ENCODE measurements at regions not wholly inside any gene's neighbourhood (a gene's known extent, or its start where the extent isn't known, plus 50 kb on each side); places are given as distances from the start of the nearest gene placed in this dataset.
"Not testable (repeated sequence)": the region's sequence is repeated elsewhere in the genome, so short reads cannot be mapped to it uniquely, and the experiment has no call there.

GRCh38 chr11:88061111-88061510 is 114.1 kb downstream of the RAB38 start:
- no peak for DNase-seq (ENCODE audit: low spot score)

- no peak for DNase-seq (ENCODE audit: low spot score)
Measured at GRCh38 chr11:88059326-88059725, 115.9 kb downstream of the RAB38 start.

- DNase-seq (ENCODE audit: low spot score) = no peak
Measured at GRCh38 chr11:88051396-88051795, 123.8 kb downstream of the RAB38 start.

GRCh38 chr11:88050247-88050646 is 125.0 kb downstream of the RAB38 start:
- DNase-seq (ENCODE audit: low spot score) = no peak

- DNase-seq (ENCODE audit: low spot score) = not testable (repeated sequence)
Measured at GRCh38 chr11:88045288-88045687, 130.0 kb downstream of the RAB38 start.

- DNase-seq (ENCODE audit: low spot score) = not testable (repeated sequence)
Measured at GRCh38 chr11:88044658-88045057, 130.6 kb downstream of the RAB38 start.

- DNase-seq (ENCODE audit: low spot score) = no peak
Measured at GRCh38 chr11:88043149-88043548, 132.1 kb downstream of the RAB38 start.

GRCh38 chr11:88042647-88043046 is 132.6 kb downstream of the RAB38 start:
- DNase-seq (ENCODE audit: low spot score) = no peak

- no peak for DNase-seq (ENCODE audit: low spot score)
Measured at GRCh38 chr11:88042238-88042637, 133.0 kb downstream of the RAB38 start.

- no peak for DNase-seq (ENCODE audit: low spot score)
Measured at GRCh38 chr11:88041679-88042078, 133.6 kb downstream of the RAB38 start.

- no peak for DNase-seq (ENCODE audit: low spot score)
Measured at GRCh38 chr11:88040148-88040496, 135.1 kb downstream of the RAB38 start.

- no peak for DNase-seq (ENCODE audit: low spot score)
Measured at GRCh38 chr11:88039476-88040147, 135.6 kb downstream of the RAB38 start.

- DNase-seq (ENCODE audit: low spot score) = no peak
Measured at GRCh38 chr11:88038063-88038462, 137.2 kb downstream of the RAB38 start.

GRCh38 chr11:88036701-88037100 is 138.5 kb downstream of the RAB38 start:
- DNase-seq (ENCODE audit: low spot score) = no peak

- DNase-seq (ENCODE audit: low spot score) = no peak
Measured at GRCh38 chr11:88035271-88035670, 140.0 kb downstream of the RAB38 start.

- DNase-seq (ENCODE audit: low spot score) = no peak
Measured at GRCh38 chr11:88017666-88018065, 157.6 kb downstream of the RAB38 start.

- peak; percentile 80 for DNase-seq (ENCODE audit: low spot score)
Measured at GRCh38 chr11:88016392-88017170, 158.7 kb downstream of the RAB38 start.

- DNase-seq (ENCODE audit: low spot score) = no peak
Measured at GRCh38 chr11:88015170-88015569, 160.1 kb downstream of the RAB38 start.

GRCh38 chr11:88013508-88014065 is 161.7 kb downstream of the RAB38 start:
- DNase-seq (ENCODE audit: low spot score) = no peak

- no peak for DNase-seq (ENCODE audit: low spot score)
Measured at GRCh38 chr11:88012456-88012855, 162.8 kb downstream of the RAB38 start.

GRCh38 chr11:87976009-87976408 is 199.2 kb downstream of the RAB38 start:
- DNase-seq (ENCODE audit: low spot score) = no peak

- no peak for DNase-seq (ENCODE audit: low spot score)
Measured at GRCh38 chr11:87974797-87975196, 200.4 kb downstream of the RAB38 start.

- DNase-seq (ENCODE audit: low spot score) = no peak
Measured at GRCh38 chr11:87972133-87972532, 203.1 kb downstream of the RAB38 start.

Data from mucosa of gallbladder (tissue), 1 donor.